Stimulated activated naive CD8-positive, alpha-beta T cell treated with anti-CD3 and anti-CD28 coated beads, Interleukin-15, Interleukin-2, amounts not matched to agents 100 ng/mL and 50 ng/mL, for 24 hours (primary cell): ENCODE measurements at regions not wholly inside any gene's neighbourhood (a gene's known extent, or its start where the extent isn't known, plus 50 kb on each side); places are given as distances from the start of the nearest gene placed in this dataset.

Source experiments
- H3K27ac Mint-ChIP-seq: one replicate; pipeline ENCODE4 v1.8.0; 2021; ENCODE audit warnings: mild to moderate bottlenecking, mixed read lengths
- H3K27me3 Mint-ChIP-seq: one replicate; pipeline ENCODE4 v1.8.0; 2021; ENCODE audit warnings: mixed read lengths
- H3K36me3 Mint-ChIP-seq: one replicate; pipeline ENCODE4 v1.8.0; 2021; ENCODE audit warnings: low read depth, mixed read lengths
- H3K4me1 Mint-ChIP-seq: one replicate; pipeline ENCODE4 v1.8.0; 2021; ENCODE audit warnings: low read depth, mixed read lengths
- H3K4me3 Mint-ChIP-seq: one replicate; pipeline ENCODE4 v1.8.0; 2021; ENCODE audit warnings: mild to moderate bottlenecking, mixed read lengths
- H3K9me3 Mint-ChIP-seq: one replicate; pipeline ENCODE4 v1.8.0; 2021; ENCODE audit warnings: mixed read lengths

- H3K27me3 Mint-ChIP-seq, result no peaks in the 10 kb centered on the region
- no peak overlapping the region for H3K4me3 Mint-ChIP-seq
- H3K36me3 Mint-ChIP-seq, result no peaks in the 10 kb centered on the region
- no peak overlapping the region for H3K27ac Mint-ChIP-seq
- peaks cover 5% of the 10 kb centered on the region for H3K4me1 Mint-ChIP-seq
- H3K9me3 Mint-ChIP-seq, result no peaks in the 10 kb centered on the region
These were observed 204.8 kb upstream of the FGGY start for GRCh38 chr1:59092126-59092525.

DNA sequence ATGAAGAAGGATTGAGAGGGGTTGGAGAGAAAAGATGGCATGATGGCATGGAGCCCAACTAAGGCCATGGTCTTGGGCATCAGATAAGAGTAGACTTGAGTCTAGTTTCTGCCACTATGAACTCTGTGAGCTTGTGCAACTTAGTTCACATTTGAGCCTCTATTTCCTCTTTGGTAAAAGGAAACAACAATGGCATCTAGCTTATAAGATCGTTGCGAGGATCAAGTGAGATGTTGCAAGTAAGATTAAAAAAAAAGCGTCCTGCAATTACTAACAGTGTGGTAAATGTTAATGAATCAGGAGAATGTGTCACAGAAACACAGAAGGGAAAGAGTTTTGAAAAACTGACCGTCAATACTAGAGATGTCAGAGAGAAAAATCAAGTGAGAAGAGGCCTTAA, 202.9 kb upstream of the FGGY start:
- Mint-ChIP-seq H3K4me1 (peaks cover 5% of the 10 kb centered on the region), H3K9me3 (no peaks in the 10 kb centered on the region), H3K27ac (no peak overlapping the region), H3K27me3 (no peaks in the 10 kb centered on the region), H3K36me3 (no peaks in the 10 kb centered on the region), H3K4me3 (no peak overlapping the region)

DNA sequence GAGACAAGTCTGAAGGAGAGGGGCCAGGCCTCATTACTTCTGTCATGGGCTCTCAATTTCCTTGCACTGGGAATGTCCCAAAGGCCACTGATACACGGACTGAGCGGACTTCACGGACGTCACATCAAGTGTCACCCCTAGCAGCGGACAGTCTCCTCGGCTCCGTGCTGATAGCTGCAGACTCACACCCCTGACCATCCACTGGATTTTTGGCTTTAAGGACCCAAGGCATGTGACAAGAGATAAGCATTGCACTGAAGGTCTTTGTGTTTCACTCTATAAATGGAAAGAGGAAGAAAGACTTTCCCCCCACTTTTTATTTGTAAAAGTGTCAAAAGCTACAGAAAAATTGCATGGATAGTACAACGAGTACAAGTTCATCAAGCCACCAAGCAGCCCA, 200.4 kb upstream of the FGGY start:
- Mint-ChIP-seq H3K27ac (no peak overlapping the region), H3K27me3 (no peaks in the 10 kb centered on the region), H3K36me3 (no peaks in the 10 kb centered on the region), H3K9me3 (no peaks in the 10 kb centered on the region), H3K4me3 (no peak overlapping the region), H3K4me1 (peaks cover 5% of the 10 kb centered on the region)

DNA sequence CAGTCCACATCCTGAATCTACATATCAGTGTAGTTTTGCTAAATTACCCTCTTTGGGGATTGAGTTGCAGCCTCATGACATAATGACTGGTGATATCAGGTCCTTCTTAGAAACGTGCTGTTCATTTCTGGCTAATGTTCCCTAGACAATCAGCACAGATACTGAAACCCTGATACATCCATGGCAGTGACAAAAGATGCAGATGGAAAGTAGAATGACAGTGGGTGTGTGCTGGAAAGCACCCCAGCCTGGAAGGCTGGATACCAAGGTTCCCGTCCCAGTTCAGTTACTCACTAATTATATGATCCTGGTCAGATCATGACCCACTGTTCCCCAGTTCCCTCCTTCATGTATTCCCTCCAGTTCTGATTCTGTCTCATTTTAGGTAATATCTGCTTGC, 198.2 kb upstream of the FGGY start:
- Mint-ChIP-seq H3K4me3 (no peak overlapping the region), H3K36me3 (no peaks in the 10 kb centered on the region), H3K27ac (no peak overlapping the region), H3K9me3 (no peaks in the 10 kb centered on the region), H3K27me3 (no peaks in the 10 kb centered on the region), H3K4me1 (peaks cover 5% of the 10 kb centered on the region)

- H3K27ac Mint-ChIP-seq, result no peak overlapping the region
- no peaks in the 10 kb centered on the region for H3K27me3 Mint-ChIP-seq
- no peaks in the 10 kb centered on the region for H3K9me3 Mint-ChIP-seq
- no peaks in the 10 kb centered on the region for H3K36me3 Mint-ChIP-seq
- H3K4me1 Mint-ChIP-seq, result peaks cover 5% of the 10 kb centered on the region
- H3K4me3 Mint-ChIP-seq, result no peak overlapping the region
These were observed 196.1 kb upstream of the FGGY start for GRCh38 chr1:59100708-59101374.

GRCh38 chr1:59101518-59101917, 195.4 kb upstream of the FGGY start:
- H3K4me1 Mint-ChIP-seq, result peaks cover 5% of the 10 kb centered on the region
- no peaks in the 10 kb centered on the region for H3K27me3 Mint-ChIP-seq
- H3K4me3 Mint-ChIP-seq, result no peak overlapping the region
- H3K36me3 Mint-ChIP-seq, result no peaks in the 10 kb centered on the region
- no peaks in the 10 kb centered on the region for H3K9me3 Mint-ChIP-seq
- no peak overlapping the region for H3K27ac Mint-ChIP-seq

GRCh38 chr1:59103457-59103856, 193.4 kb upstream of the FGGY start:
- Mint-ChIP-seq H3K4me3 (no peak overlapping the region), H3K9me3 (no peaks in the 10 kb centered on the region), H3K27ac (no peak overlapping the region), H3K27me3 (no peaks in the 10 kb centered on the region), H3K4me1 (no peaks in the 10 kb centered on the region), H3K36me3 (no peaks in the 10 kb centered on the region)

- no peak overlapping the region for H3K4me3 Mint-ChIP-seq
- no peak overlapping the region for H3K27ac Mint-ChIP-seq
- no peaks in the 10 kb centered on the region for H3K4me1 Mint-ChIP-seq
- H3K27me3 Mint-ChIP-seq, result no peaks in the 10 kb centered on the region
- H3K36me3 Mint-ChIP-seq, result no peaks in the 10 kb centered on the region
- H3K9me3 Mint-ChIP-seq, result no peaks in the 10 kb centered on the region
These were observed 192.6 kb upstream of the FGGY start for GRCh38 chr1:59104191-59104760.

DNA sequence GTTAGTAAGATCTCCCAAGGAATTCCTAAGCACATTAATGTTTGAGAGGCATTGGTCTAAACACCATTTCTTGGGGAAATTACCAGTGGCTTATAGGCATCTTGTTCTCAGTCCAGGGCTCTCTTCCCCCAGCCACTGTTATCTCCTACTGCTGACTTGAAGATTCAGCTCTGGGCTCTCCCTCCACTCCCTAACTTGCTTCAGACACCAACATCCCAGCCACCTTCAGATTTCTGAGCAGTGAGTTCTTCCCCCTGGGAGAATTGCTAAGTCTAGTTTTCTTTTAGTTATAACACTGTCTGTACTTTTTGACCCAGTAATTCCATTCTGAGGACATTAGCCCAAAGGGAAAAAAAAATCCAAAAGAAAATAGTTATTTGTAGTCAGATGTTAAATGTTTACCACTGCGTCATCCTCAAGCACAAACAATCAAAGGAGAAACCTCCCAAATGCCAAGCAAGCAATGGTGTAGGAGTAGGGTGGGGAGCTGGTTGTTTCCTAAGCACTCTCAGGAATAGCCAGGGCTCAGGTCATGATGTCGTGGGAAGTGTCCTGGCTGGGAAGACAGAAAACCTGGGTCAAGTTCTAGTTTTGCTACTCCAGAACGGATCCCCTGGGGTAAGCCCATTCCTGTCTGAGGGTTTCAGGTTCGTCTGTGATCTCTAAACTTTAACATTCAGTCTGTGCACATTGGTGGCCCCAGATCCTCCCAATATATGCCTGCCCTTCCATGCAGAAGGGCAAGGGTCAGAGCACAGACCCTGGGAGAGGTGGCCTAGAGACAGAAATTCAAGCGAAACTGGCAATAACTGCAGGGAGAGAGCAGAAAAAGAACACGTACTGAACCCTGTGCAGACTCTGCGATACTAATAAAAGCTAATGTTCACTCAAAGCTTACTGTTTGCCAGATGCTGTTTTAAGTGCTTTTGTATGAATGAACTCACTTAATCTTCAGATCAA, 191.1 kb upstream of the FGGY start:
- no peaks in the 10 kb centered on the region for H3K27me3 Mint-ChIP-seq
- H3K4me3 Mint-ChIP-seq, result no peak overlapping the region
- H3K4me1 Mint-ChIP-seq, result no peaks in the 10 kb centered on the region
- no peaks in the 10 kb centered on the region for H3K36me3 Mint-ChIP-seq
- no peaks in the 10 kb centered on the region for H3K9me3 Mint-ChIP-seq
- H3K27ac Mint-ChIP-seq, result no peak overlapping the region

- H3K9me3 Mint-ChIP-seq, result no peaks in the 10 kb centered on the region
- no peak overlapping the region for H3K4me3 Mint-ChIP-seq
- no peaks in the 10 kb centered on the region for H3K27me3 Mint-ChIP-seq
- H3K4me1 Mint-ChIP-seq, result no peaks in the 10 kb centered on the region
- H3K36me3 Mint-ChIP-seq, result no peaks in the 10 kb centered on the region
- no peak overlapping the region for H3K27ac Mint-ChIP-seq
These were observed 189.4 kb upstream of the FGGY start for GRCh38 chr1:59107516-59107915.

- no peak overlapping the region for H3K4me3 Mint-ChIP-seq
- no peaks in the 10 kb centered on the region for H3K36me3 Mint-ChIP-seq
These were observed 189.0 kb upstream of the FGGY start for GRCh38 chr1:59107916-59108315.

DNA sequence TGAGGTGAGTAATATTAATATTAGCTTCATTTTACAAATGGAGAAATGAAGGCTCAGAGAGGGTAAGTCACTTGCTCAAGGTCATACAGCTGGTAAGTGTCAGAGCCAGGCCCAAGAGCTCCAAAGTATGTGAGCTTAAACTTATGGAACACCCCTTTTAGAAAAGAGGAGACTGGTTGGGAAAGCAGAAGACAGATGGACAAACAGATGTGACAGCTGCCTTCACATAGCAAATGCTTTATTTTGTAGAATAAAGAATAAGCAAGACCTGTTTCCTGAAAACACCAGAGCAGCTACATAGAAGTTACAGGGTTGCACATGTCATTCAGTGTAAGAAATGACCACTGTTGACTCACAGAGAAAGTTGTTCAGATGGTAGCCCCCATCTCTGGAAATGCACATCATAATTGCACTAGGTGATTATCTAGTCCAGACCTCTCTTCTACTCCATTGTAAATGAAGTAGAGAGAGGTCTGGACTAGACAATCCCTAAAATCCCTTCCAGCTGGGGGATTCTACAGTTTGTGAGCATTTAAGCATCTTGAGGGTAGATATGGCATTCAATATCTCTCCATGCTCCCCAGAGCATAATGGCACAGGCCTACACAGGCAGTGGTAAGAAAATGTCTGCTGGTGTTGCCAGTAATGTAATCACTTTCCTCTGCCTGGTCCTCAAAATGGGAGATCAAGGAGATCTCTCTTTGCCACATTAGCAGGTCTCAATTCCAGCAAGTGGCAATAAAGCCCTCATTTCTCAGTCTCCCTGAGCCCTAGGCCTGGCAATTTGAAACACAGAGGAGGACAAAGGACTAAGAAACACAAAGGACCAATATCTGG, 188.2 kb upstream of the FGGY start:
- Mint-ChIP-seq H3K4me1 (no peaks in the 10 kb centered on the region), H3K27me3 (no peaks in the 10 kb centered on the region), H3K27ac (no peak overlapping the region)

More at GRCh38 chr1:59107916-59108315, 189.0 kb upstream of the FGGY start:
- H3K9me3 Mint-ChIP-seq, result no peaks in the 10 kb centered on the region
- H3K27me3 Mint-ChIP-seq, result no peaks in the 10 kb centered on the region
- no peak overlapping the region for H3K27ac Mint-ChIP-seq
- no peaks in the 10 kb centered on the region for H3K4me1 Mint-ChIP-seq

DNA sequence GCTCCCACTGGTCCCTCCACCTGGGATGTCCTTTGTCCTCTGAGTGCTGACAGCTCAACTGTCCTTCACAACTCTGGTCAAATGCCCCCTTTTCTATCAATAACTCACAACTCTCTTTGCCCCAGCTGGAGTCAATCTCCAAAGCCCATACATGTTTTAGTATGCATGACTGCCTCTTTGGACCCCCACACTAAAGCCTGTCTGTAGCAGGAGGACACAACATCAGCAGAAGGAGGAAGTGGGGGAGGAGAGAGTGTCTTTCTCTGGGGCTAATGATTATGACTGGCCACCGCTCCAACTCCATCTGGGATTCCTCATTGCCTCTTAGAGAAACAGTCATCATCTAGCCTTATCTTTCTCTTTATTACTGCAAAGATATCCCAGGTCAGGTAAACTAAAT, 186.6 kb upstream of the FGGY start:
- H3K9me3 Mint-ChIP-seq, result no peaks in the 10 kb centered on the region
- H3K27me3 Mint-ChIP-seq, result no peaks in the 10 kb centered on the region
- no peaks in the 10 kb centered on the region for H3K4me1 Mint-ChIP-seq
- H3K27ac Mint-ChIP-seq, result no peak overlapping the region
- H3K4me3 Mint-ChIP-seq, result no peak overlapping the region
- no peaks in the 10 kb centered on the region for H3K36me3 Mint-ChIP-seq

More for the DNA sequence above, 188.2 kb upstream of the FGGY start:
- no peaks in the 10 kb centered on the region for H3K36me3 Mint-ChIP-seq
- H3K4me3 Mint-ChIP-seq, result no peak overlapping the region
- no peaks in the 10 kb centered on the region for H3K9me3 Mint-ChIP-seq

DNA sequence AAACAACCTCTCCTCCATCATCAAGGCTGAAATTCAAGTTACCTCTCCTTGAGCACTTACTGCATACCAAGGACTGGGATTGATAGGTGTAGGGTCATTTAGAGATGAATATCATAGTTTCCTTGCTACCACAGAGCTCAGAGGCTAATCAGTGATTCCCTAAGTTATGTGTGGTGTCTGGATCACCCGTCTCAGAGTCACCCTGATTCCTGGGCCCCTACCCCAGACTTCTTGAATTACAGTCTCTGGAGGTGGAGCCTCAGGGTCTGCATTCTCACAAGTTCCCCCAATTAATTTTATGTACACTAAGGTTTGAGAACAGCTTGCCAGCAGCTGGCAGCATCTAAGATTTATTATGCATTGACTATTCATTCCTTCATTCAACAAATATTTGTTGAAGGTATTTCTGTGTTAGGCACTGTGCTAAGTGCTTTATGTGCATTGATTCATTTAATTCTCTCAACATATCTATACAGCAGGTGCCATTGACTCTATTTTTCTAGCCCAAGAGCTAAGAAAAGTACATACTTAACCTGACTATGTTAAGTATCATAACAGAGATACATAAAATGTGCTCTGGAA, 182.9 kb upstream of the FGGY start:
- H3K9me3 Mint-ChIP-seq, result no peaks in the 10 kb centered on the region
- no peaks in the 10 kb centered on the region for H3K36me3 Mint-ChIP-seq
- no peak overlapping the region for H3K27ac Mint-ChIP-seq

More for the DNA sequence above, 182.9 kb upstream of the FGGY start:
- Mint-ChIP-seq H3K4me3 (no peak overlapping the region), H3K27me3 (no peaks in the 10 kb centered on the region), H3K4me1 (peaks cover 12% of the 10 kb centered on the region)
